Neural cell (in vitro differentiated cells): ENCODE measurements at regions not wholly inside any gene's neighbourhood (a gene's known extent, or its start where the extent isn't known, plus 50 kb on each side); places are given as distances from the start of the nearest gene placed in this dataset.

Experiments
- H2AFZ ChIP-seq: fragments of 200-600, 300-800 bp; sonication (generic), shearing (Covaris generic); 2 replicates; pipeline ENCODE4 v1.6.0; 2014; ENCODE audit warnings: low read depth, mild to moderate bottlenecking, antibody characterized with exemption, low read length, moderate library complexity
- H3F3A ChIP-seq: fragments of 200-600 bp; shearing (Covaris generic); 2 replicates; pipeline ENCODE4 v1.6.1; 2016; ENCODE audit warnings: mild to moderate bottlenecking, moderate library complexity, mixed read lengths, antibody characterized with exemption, low read length; ENCODE audit not compliant: insufficient read depth, poor library complexity, severe bottlenecking
- H3K27ac ChIP-seq: fragments of 200-600, 300-800 bp; sonication (generic), shearing (Covaris generic); 2 replicates; pipeline ENCODE4 v1.5.1; 2014; ENCODE audit warnings: mild to moderate bottlenecking, low read length, moderate library complexity
- H3K27me3 ChIP-seq: fragments of 300-800, 200-600 bp; sonication (generic), shearing (Covaris generic); 2 replicates; pipeline ENCODE4 v1.6.0; 2014; ENCODE audit warnings: mild to moderate bottlenecking, low read depth, low read length, moderate library complexity; ENCODE audit not compliant: insufficient read depth
- H3K36me3 ChIP-seq: fragments of 300-800, 200-600 bp; sonication (generic), shearing (Covaris generic); 2 replicates; pipeline ENCODE4 v1.5.1; 2014; ENCODE audit warnings: mild to moderate bottlenecking, antibody characterized with exemption, low read length, moderate library complexity; ENCODE audit not compliant: insufficient read depth
- H3K4me2 ChIP-seq: fragments of 300-800, 200-600 bp; sonication (generic), shearing (Covaris generic); 2 replicates; pipeline ENCODE4 v1.6.0; 2014; ENCODE audit warnings: mild to moderate bottlenecking, low read length
- H3K4me3 ChIP-seq: fragments of 300-800, 200-600 bp; sonication (generic), shearing (Covaris generic); 2 replicates; pipeline ENCODE4 v1.5.1; 2014; ENCODE audit warnings: mild to moderate bottlenecking, low read length, moderate library complexity
- H3K79me2 ChIP-seq: fragments of 200-600 bp; shearing (Covaris generic); replicated peaks from 2 replicates; pipeline ENCODE4 v1.6.0; 2014; ENCODE audit warnings: mild to moderate bottlenecking, low read length, moderate library complexity; ENCODE audit not compliant: insufficient read depth
- H3K9ac ChIP-seq: fragments of 300-800, 200-600 bp; sonication (generic), shearing (Covaris generic); 2 replicates; pipeline ENCODE4 v1.6.1; 2016; ENCODE audit warnings: mild to moderate bottlenecking, low read length, mixed read lengths
- H3K9me2 ChIP-seq: fragments of 200-600 bp; shearing (Covaris generic); 2 replicates; pipeline ENCODE4 v1.6.1; 2016; ENCODE audit warnings: mild to moderate bottlenecking, low read length, mixed read lengths; ENCODE audit not compliant: insufficient read depth
- H3K9me3 ChIP-seq: fragments of 200-600, 300-800 bp; sonication (generic), shearing (Covaris generic); 2 replicates; pipeline ENCODE4 v1.6.1; 2016; ENCODE audit warnings: mild to moderate bottlenecking, mixed run types, low read length, moderate library complexity, mixed read lengths
- H4K20me1 ChIP-seq: fragments of 200-600 bp; shearing (Covaris generic); 2 replicates; pipeline ENCODE4 v1.6.1; 2016; ENCODE audit warnings: mild to moderate bottlenecking, mixed run types; ENCODE audit not compliant: insufficient read depth
- CTCF ChIP-seq: fragments of 450-650 bp; IDR thresholded peaks from 2 replicates; pipeline ENCODE4 v1.5.1; 2014; ENCODE audit warnings: antibody characterized with exemption, mild to moderate bottlenecking, moderate library complexity; ENCODE audit not compliant: poor library complexity, severe bottlenecking
- EP300 ChIP-seq: fragments of 450-650 bp; conservative IDR thresholded peaks from 2 replicates; pipeline ENCODE4 v1.6.1; 2014; ENCODE audit warnings: antibody characterized with exemption, mild to moderate bottlenecking, moderate library complexity; ENCODE audit not compliant: poor library complexity, severe bottlenecking
- EZH2 ChIP-seq: fragments of 200-600, 300-800 bp; shearing (Covaris generic), sonication (generic); IDR thresholded peaks from 2 replicates; pipeline ENCODE4 v1.6.1; 2014; ENCODE audit warnings: antibody characterized with exemption, low read length, borderline replicate concordance, mild to moderate bottlenecking; ENCODE audit not compliant: insufficient read depth, poor library complexity, severe bottlenecking
- MXI1 ChIP-seq: fragments of 450-650 bp; conservative IDR thresholded peaks from 2 replicates; pipeline ENCODE4 v1.6.1; 2014; ENCODE audit warnings: antibody characterized with exemption, mild to moderate bottlenecking; ENCODE audit not compliant: poor library complexity, severe bottlenecking
- POLR2AphosphoS5 ChIP-seq: IDR thresholded peaks from 2 replicates; pipeline ENCODE4 v1.6.1; 2012
- RAD21 ChIP-seq: fragments of 450-650 bp; conservative IDR thresholded peaks from 2 replicates; pipeline ENCODE4 v1.6.1; 2014; ENCODE audit warnings: antibody characterized with exemption, mild to moderate bottlenecking, moderate library complexity
- SMC3 ChIP-seq: fragments of 450-650 bp; conservative IDR thresholded peaks from 2 replicates; pipeline ENCODE4 v1.6.1; 2014; ENCODE audit warnings: antibody characterized with exemption, mild to moderate bottlenecking, moderate library complexity; ENCODE audit not compliant: poor library complexity
- TAF1 ChIP-seq: IDR thresholded peaks from 2 replicates; pipeline ENCODE4 v1.6.1; 2012; ENCODE audit warnings: low read depth
- TF ChIP-seq, protein P1 (sequence below): IDR thresholded peaks from 2 replicates; pipeline ENCODE4 v1.6.1; 2012; ENCODE audit warnings: borderline replicate concordance

GRCh38 chr2:40975151-40975550 lies 523.3 kb upstream of the SLC8A1 start:
- H3K9me3 ChIP-seq = peaks cover 4% of the 10 kb centered on the region

DNA sequence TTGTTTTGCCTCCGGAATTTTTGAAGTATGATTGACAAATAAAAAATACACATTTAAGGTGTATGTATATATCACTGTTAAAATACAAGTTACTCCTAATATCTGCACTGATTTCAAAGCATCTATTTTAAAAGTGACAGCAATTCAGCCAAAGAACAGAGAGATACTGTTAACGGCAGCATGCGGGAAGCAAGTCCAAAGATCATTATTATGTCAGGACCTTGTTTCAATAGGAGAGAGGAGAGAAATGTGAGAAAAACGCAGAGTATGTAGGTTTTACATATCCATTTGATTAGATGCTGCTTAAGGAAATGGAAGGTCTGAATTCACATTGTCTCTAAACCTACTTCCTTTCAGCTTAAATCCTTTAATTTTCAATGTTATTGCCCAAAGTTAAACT lies 545.5 kb upstream of the SLC8A1 start:
- H3K79me2 ChIP-seq = no peaks in the 10 kb centered on the region
- H3K9me3 ChIP-seq = no peaks in the 10 kb centered on the region
- H3K27ac ChIP-seq = no peak overlapping the region
- no peak overlapping the region for H3K4me3 ChIP-seq
- no peaks in the 10 kb centered on the region for H3K27me3 ChIP-seq
- H3K9me2 ChIP-seq = no peaks in the 10 kb centered on the region
- no peak overlapping the region for H2AFZ ChIP-seq
- no peaks in the 10 kb centered on the region for H4K20me1 ChIP-seq
- H3K36me3 ChIP-seq = no peaks in the 10 kb centered on the region
- H3F3A ChIP-seq = no peaks in the 10 kb centered on the region
- TF ChIP-seq CTCF = no peak
- TF ChIP-seq MXI1 = no peak
- no peak for TF ChIP-seq EZH2
- TF ChIP-seq SMC3 = no peak
- TF ChIP-seq EP300 = peak; percentile 35
- TF ChIP-seq, protein P1, sequence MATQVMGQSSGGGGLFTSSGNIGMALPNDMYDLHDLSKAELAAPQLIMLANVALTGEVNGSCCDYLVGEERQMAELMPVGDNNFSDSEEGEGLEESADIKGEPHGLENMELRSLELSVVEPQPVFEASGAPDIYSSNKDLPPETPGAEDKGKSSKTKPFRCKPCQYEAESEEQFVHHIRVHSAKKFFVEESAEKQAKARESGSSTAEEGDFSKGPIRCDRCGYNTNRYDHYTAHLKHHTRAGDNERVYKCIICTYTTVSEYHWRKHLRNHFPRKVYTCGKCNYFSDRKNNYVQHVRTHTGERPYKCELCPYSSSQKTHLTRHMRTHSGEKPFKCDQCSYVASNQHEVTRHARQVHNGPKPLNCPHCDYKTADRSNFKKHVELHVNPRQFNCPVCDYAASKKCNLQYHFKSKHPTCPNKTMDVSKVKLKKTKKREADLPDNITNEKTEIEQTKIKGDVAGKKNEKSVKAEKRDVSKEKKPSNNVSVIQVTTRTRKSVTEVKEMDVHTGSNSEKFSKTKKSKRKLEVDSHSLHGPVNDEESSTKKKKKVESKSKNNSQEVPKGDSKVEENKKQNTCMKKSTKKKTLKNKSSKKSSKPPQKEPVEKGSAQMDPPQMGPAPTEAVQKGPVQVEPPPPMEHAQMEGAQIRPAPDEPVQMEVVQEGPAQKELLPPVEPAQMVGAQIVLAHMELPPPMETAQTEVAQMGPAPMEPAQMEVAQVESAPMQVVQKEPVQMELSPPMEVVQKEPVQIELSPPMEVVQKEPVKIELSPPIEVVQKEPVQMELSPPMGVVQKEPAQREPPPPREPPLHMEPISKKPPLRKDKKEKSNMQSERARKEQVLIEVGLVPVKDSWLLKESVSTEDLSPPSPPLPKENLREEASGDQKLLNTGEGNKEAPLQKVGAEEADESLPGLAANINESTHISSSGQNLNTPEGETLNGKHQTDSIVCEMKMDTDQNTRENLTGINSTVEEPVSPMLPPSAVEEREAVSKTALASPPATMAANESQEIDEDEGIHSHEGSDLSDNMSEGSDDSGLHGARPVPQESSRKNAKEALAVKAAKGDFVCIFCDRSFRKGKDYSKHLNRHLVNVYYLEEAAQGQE = no peak
- no peak for TF ChIP-seq TAF1
- H3K4me2 ChIP-seq = peak overlapping the region; percentile 1
- no peak overlapping the region for H3K9ac ChIP-seq

More at GRCh38 chr2:40975151-40975550, 523.3 kb upstream of the SLC8A1 start:
- H3K27ac ChIP-seq = no peak overlapping the region
- no peaks in the 10 kb centered on the region for H4K20me1 ChIP-seq
- H3K27me3 ChIP-seq = no peaks in the 10 kb centered on the region
- H3K9me2 ChIP-seq = no peaks in the 10 kb centered on the region
- H3K79me2 ChIP-seq = no peaks in the 10 kb centered on the region
- H3K9ac ChIP-seq = no peak overlapping the region
- H3K4me3 ChIP-seq = no peak overlapping the region
- no peak overlapping the region for H2AFZ ChIP-seq
- no peaks in the 10 kb centered on the region for H3K36me3 ChIP-seq
- H3F3A ChIP-seq = peaks cover 7% of the 10 kb centered on the region
- TF ChIP-seq POLR2AphosphoS5 = peak; percentile 60
- peak; percentile 81 for TF ChIP-seq EP300
- no peak for TF ChIP-seq SMC3
- no peak overlapping the region for H3K4me2 ChIP-seq

- Histone ChIP-seq H3K9me2 (no peaks in the 10 kb centered on the region), H3K36me3 (no peaks in the 10 kb centered on the region), H3K27ac (peak overlapping the region; percentile 38), H3K9me3 (no peaks in the 10 kb centered on the region), H3K79me2 (no peaks in the 10 kb centered on the region), H3K4me2 (no peak overlapping the region), H3K9ac (no peak overlapping the region), H3F3A (no peaks in the 10 kb centered on the region), H2AFZ (no peak overlapping the region), H3K27me3 (no peaks in the 10 kb centered on the region), H4K20me1 (no peaks in the 10 kb centered on the region), H3K4me3 (no peak overlapping the region)
- TF ChIP-seq POLR2AphosphoS5 (peak; percentile 57), RAD21 (no peak), MXI1 (no peak)
These were observed 548.5 kb upstream of the SLC8A1 start for GRCh38 chr2:41000374-41000773.
